Right hindlimb (tissue), 1 donor: ENCODE measurements at regions not wholly inside any gene's neighbourhood (a gene's known extent, or its start where the extent isn't known, plus 50 kb on each side); places are given as distances from the start of the nearest gene placed in this dataset.
A peak's percentile ranks its signal among the peaks of the same experiment; 100 is the strongest.

Experiments used
- DNase-seq: peaks from one replicate; pipeline ENCODE4 v3.0.0-alpha.2; 2018

- no peak for DNase-seq
These were observed 883.2 kb downstream of the SLC4A3 start for GRCh38 chr2:220510668-220511067.

GRCh38 chr2:220512419-220512818, 885.0 kb downstream of the SLC4A3 start:
- DNase-seq = no peak

GRCh38 chr2:220513573-220514288, 886.3 kb downstream of the SLC4A3 start:
- DNase-seq = no peak

GRCh38 chr2:220521551-220521950, 894.1 kb downstream of the SLC4A3 start:
- DNase-seq = no peak

- DNase-seq = no peak
These were observed 900.8 kb downstream of the SLC4A3 start for GRCh38 chr2:220528180-220528675.

GRCh38 chr2:220531216-220531615, 903.8 kb downstream of the SLC4A3 start:
- DNase-seq = no peak

GRCh38 chr2:220533485-220533884, 906.1 kb downstream of the SLC4A3 start:
- no peak for DNase-seq

GRCh38 chr2:220539481-220539880, 912.1 kb downstream of the SLC4A3 start:
- DNase-seq = no peak

GRCh38 chr2:220544049-220544448, 916.6 kb downstream of the SLC4A3 start:
- no peak for DNase-seq

GRCh38 chr2:220550995-220551700, 923.7 kb downstream of the SLC4A3 start:
- DNase-seq = no peak

GRCh38 chr2:220552790-220553535, 925.5 kb downstream of the SLC4A3 start:
- no peak for DNase-seq

GRCh38 chr2:220555961-220556630, 928.7 kb downstream of the SLC4A3 start:
- no peak for DNase-seq

GRCh38 chr2:220556658-220557057, 929.2 kb downstream of the SLC4A3 start:
- DNase-seq = no peak

GRCh38 chr2:220560192-220560591, 932.8 kb downstream of the SLC4A3 start:
- no peak for DNase-seq

- DNase-seq = no peak
These were observed 935.1 kb downstream of the SLC4A3 start for GRCh38 chr2:220562375-220563140.

- peak; percentile 57 for DNase-seq
These were observed 940.9 kb downstream of the SLC4A3 start for GRCh38 chr2:220568296-220568695.

GRCh38 chr2:220569112-220569897, 941.9 kb downstream of the SLC4A3 start:
- no peak for DNase-seq

GRCh38 chr2:220572385-220572784, 945.0 kb downstream of the SLC4A3 start:
- DNase-seq = no peak

GRCh38 chr2:220574038-220574437, 946.6 kb downstream of the SLC4A3 start:
- no peak for DNase-seq

- DNase-seq = no peak
These were observed 948.5 kb downstream of the SLC4A3 start for GRCh38 chr2:220575963-220576362.

- no peak for DNase-seq
These were observed 952.0 kb downstream of the SLC4A3 start for GRCh38 chr2:220579452-220579851.
